ENCODE measurements at regions not wholly inside any gene's neighbourhood (a gene's known extent, or its start where the extent isn't known, plus 50 kb on each side); places are given as distances from the start of the nearest gene placed in this dataset.

- TF ChIP-seq, protein P1, sequence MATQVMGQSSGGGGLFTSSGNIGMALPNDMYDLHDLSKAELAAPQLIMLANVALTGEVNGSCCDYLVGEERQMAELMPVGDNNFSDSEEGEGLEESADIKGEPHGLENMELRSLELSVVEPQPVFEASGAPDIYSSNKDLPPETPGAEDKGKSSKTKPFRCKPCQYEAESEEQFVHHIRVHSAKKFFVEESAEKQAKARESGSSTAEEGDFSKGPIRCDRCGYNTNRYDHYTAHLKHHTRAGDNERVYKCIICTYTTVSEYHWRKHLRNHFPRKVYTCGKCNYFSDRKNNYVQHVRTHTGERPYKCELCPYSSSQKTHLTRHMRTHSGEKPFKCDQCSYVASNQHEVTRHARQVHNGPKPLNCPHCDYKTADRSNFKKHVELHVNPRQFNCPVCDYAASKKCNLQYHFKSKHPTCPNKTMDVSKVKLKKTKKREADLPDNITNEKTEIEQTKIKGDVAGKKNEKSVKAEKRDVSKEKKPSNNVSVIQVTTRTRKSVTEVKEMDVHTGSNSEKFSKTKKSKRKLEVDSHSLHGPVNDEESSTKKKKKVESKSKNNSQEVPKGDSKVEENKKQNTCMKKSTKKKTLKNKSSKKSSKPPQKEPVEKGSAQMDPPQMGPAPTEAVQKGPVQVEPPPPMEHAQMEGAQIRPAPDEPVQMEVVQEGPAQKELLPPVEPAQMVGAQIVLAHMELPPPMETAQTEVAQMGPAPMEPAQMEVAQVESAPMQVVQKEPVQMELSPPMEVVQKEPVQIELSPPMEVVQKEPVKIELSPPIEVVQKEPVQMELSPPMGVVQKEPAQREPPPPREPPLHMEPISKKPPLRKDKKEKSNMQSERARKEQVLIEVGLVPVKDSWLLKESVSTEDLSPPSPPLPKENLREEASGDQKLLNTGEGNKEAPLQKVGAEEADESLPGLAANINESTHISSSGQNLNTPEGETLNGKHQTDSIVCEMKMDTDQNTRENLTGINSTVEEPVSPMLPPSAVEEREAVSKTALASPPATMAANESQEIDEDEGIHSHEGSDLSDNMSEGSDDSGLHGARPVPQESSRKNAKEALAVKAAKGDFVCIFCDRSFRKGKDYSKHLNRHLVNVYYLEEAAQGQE (IDR thresholded peaks at IDR 0.05; ENCODE audit: low read depth) = no peak
- TF ChIP-seq ZNF274 (IDR thresholded peaks at IDR 0.05; ENCODE audit: low read depth, low read length) = no peak
- TF ChIP-seq CBX3 (IDR thresholded peaks at IDR 0.05; ENCODE audit: low read depth) = no peak
- TF ChIP-seq SP1 (IDR thresholded peaks at IDR 0.05; ENCODE audit: low read depth) = no peak
- TF ChIP-seq EGR1 (IDR thresholded peaks at IDR 0.05; ENCODE audit: low read depth) = no peak
Observed at GRCh38 chr6:164166996-164167395, 752.5 kb downstream of the QKI start (continued).

DNA sequence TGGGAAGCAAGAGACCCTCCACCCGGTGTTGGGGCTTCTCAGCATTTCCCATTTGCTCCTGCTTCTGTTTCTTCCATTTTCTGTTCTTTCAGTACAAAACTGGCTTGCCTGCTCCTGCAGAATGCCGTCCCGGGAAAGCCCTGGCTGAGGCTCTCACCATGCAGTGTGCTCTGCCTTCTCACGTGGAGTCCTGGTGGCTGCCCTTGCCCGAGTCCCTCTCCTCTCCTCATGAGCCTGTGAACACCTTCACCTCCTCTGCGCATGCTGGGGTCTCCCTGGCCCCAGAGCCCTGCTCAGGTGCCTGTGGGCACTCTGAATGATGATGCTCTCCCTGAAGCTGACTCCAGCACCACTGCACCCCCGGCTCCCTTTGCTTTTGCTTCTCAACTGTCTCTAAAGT lies 752.0 kb downstream of the QKI start:
- no peak for DNase-seq (ENCODE audit: low read depth, low spot score)
- Histone ChIP-seq H2AFZ (ENCODE audit: low read depth, low read length, poor library complexity, severe bottlenecking) (no peak overlapping the region), H3K27ac (ENCODE audit: low read depth, low read length) (no peak overlapping the region), H3K9me2 (ENCODE audit: insufficient read depth) (no peaks in the 10 kb centered on the region), H3K79me2 (ENCODE audit: insufficient read depth, low read length) (no peaks in the 10 kb centered on the region), H3K9ac (ENCODE audit: low read length) (no peak overlapping the region), H3K4me1 (ENCODE audit: control insufficient read depth in 1 of 2, insufficient read depth in 2 of 2, low read length in 2 of 2) (no peaks in the 10 kb centered on the region), H3K27me3 (ENCODE audit: insufficient read depth, low read length) (no peaks in the 10 kb centered on the region), H3K4me3 (replicated peaks in 1 of 2; ENCODE audit: low read depth in 1 of 2, low read length in 2 of 2) (no peak overlapping the region), H3K36me3 (ENCODE audit: control insufficient read depth in 1 of 2, insufficient read depth in 2 of 2, low read length in 2 of 2) (no peaks in the 10 kb centered on the region), H4K20me1 (ENCODE audit: insufficient read depth) (no peaks in the 10 kb centered on the region), H3K4me2 (ENCODE audit: low read length) (no peak overlapping the region), H3K9me3 (ENCODE audit: control insufficient read depth in 1 of 2, insufficient read depth in 1 of 2, low read depth in 1 of 2, low read length in 2 of 2) (peaks cover 0 to 10% of the 10 kb centered on the region in 2 experiments; a peak in 2 of 4 replicates)
- no TSS peak for BruUV-seq (replicated peaks)
- ChIA-PET POLR2A (no interaction called here), CTCF (no interaction called here), RAD21 (ENCODE audit: low non-redundant PET in 1 of 2, low total read pairs in 2 of 2, uncharacterized antibody in 2 of 2, unreplicated experiment in 2 of 2) (no interaction called here)
- intact Hi-C loops (cut with micrococcal nuclease) = no loop called here
- TF ChIP-seq EZH2 (IDR thresholded peaks at IDR 0.05) (no peak), ELF1 (IDR thresholded peaks at IDR 0.05; ENCODE audit: borderline replicate concordance, low read depth) (no peak), RAD21 (IDR thresholded peaks at IDR 0.05; ENCODE audit: low read depth) (no peak)
- ATAC-seq = no peak
